ENCODE measurements at regions not wholly inside any gene's neighbourhood (a gene's known extent, or its start where the extent isn't known, plus 50 kb on each side); places are given as distances from the start of the nearest gene placed in this dataset.
A peak's percentile ranks its signal among the peaks of the same experiment; 100 is the strongest.

- Histone ChIP-seq H3K4me3 (ENCODE audit: low read length) (no peak overlapping the region), H2AFZ (ENCODE audit: low read length) (no peak overlapping the region), H3K9ac (ENCODE audit: low read length) (no peak overlapping the region), H3K27ac (ENCODE audit: low read length) (no peak overlapping the region), H3K9me2 (replicated peaks; ENCODE audit: low read length) (no peaks in the 10 kb centered on the region), H3K36me3 (ENCODE audit: low read depth, low read length) (no peaks in the 10 kb centered on the region), H3K4me1 (ENCODE audit: insufficient read depth, low read length) (no peaks in the 10 kb centered on the region), H3K4me2 (ENCODE audit: low read length) (no peak overlapping the region), H4K20me1 (ENCODE audit: low read length) (no peaks in the 10 kb centered on the region), H3K9me3 (ENCODE audit: low read length) (no peaks in the 10 kb centered on the region), H3F3A (ENCODE audit: low read length, unreplicated experiment) (no peaks in the 10 kb centered on the region), H3K79me2 (ENCODE audit: low read length) (no peaks in the 10 kb centered on the region), H3K27me3 (ENCODE audit: low read length) (no peaks in the 10 kb centered on the region)
- TF ChIP-seq CTCF (conservative IDR thresholded peaks at IDR 0.05; ENCODE audit: low read depth, low read length) = no peak
- TF ChIP-seq EZH2 (IDR thresholded peaks at IDR 0.05; ENCODE audit: low read length, unreplicated experiment) = no peak
- TF ChIP-seq EZH2phosphoT487 (IDR thresholded peaks at IDR 0.05; ENCODE audit: borderline replicate concordance, low read length) = no peak
- POLR2A ChIA-PET (ENCODE audit: unreplicated experiment) = no interaction called here
- DNase-seq (no peak), ATAC-seq (no peak)
- intact Hi-C loops (cut with micrococcal nuclease) = no loop called here
- CTCF ChIA-PET = no interaction called here
- no TSS peak for BruUV-seq (replicated peaks)
These were observed 1093.1 kb upstream of the LRRN3 start for GRCh38 chr7:109997837-109998236.

- no peaks in the 10 kb centered on the region for H3K36me3 ChIP-seq (ENCODE audit: low read depth, low read length)
- H3F3A ChIP-seq (ENCODE audit: low read length, unreplicated experiment) = no peaks in the 10 kb centered on the region
- H3K9ac ChIP-seq (ENCODE audit: low read length) = no peak overlapping the region
- ATAC-seq = no peak
- no peak for DNase-seq
- H3K4me3 ChIP-seq (ENCODE audit: low read length) = no peak overlapping the region
- no peak overlapping the region for H3K4me2 ChIP-seq (ENCODE audit: low read length)
- BruUV-seq (replicated peaks) = no TSS peak
- POLR2A ChIA-PET (ENCODE audit: unreplicated experiment) = no interaction called here
- H3K27me3 ChIP-seq (ENCODE audit: low read length) = no peaks in the 10 kb centered on the region
- H3K4me1 ChIP-seq (ENCODE audit: insufficient read depth, low read length) = no peaks in the 10 kb centered on the region
- H3K9me3 ChIP-seq (ENCODE audit: low read length) = no peaks in the 10 kb centered on the region
- CTCF ChIA-PET = no interaction called here
- H4K20me1 ChIP-seq (ENCODE audit: low read length) = no peaks in the 10 kb centered on the region
- H3K79me2 ChIP-seq (ENCODE audit: low read length) = no peaks in the 10 kb centered on the region
- no peaks in the 10 kb centered on the region for H3K9me2 ChIP-seq (replicated peaks; ENCODE audit: low read length)
- no peak overlapping the region for H3K27ac ChIP-seq (ENCODE audit: low read length)
- TF ChIP-seq EZH2phosphoT487 (IDR thresholded peaks at IDR 0.05; ENCODE audit: borderline replicate concordance, low read length) (no peak), CTCF (conservative IDR thresholded peaks at IDR 0.05; ENCODE audit: low read depth, low read length) (no peak), EZH2 (IDR thresholded peaks at IDR 0.05; ENCODE audit: low read length, unreplicated experiment) (no peak)
- intact Hi-C loops (cut with micrococcal nuclease) = loop anchor here (10.0 kb wide), 2 partner anchors 443 to 1093 kb away; partner anchors contain the start of gene LRRN3
- no peak overlapping the region for H2AFZ ChIP-seq (ENCODE audit: low read length)
These were observed 1089.5 kb upstream of the LRRN3 start for GRCh38 chr7:110001254-110001938.

- peak; percentile 83 for ATAC-seq
- ChIA-PET CTCF (no interaction called here), POLR2A (ENCODE audit: unreplicated experiment) (no interaction called here)
- Histone ChIP-seq H3K27me3 (ENCODE audit: low read length) (no peaks in the 10 kb centered on the region), H3K4me1 (ENCODE audit: insufficient read depth, low read length) (no peaks in the 10 kb centered on the region), H3K27ac (ENCODE audit: low read length) (no peak overlapping the region), H3K79me2 (ENCODE audit: low read length) (no peaks in the 10 kb centered on the region), H4K20me1 (ENCODE audit: low read length) (no peaks in the 10 kb centered on the region), H2AFZ (ENCODE audit: low read length) (no peak overlapping the region), H3K4me2 (ENCODE audit: low read length) (no peak overlapping the region), H3F3A (ENCODE audit: low read length, unreplicated experiment) (no peaks in the 10 kb centered on the region), H3K4me3 (ENCODE audit: low read length) (no peak overlapping the region), H3K9ac (ENCODE audit: low read length) (no peak overlapping the region), H3K9me3 (ENCODE audit: low read length) (no peaks in the 10 kb centered on the region), H3K36me3 (ENCODE audit: low read depth, low read length) (no peaks in the 10 kb centered on the region), H3K9me2 (replicated peaks; ENCODE audit: low read length) (no peaks in the 10 kb centered on the region)
- BruUV-seq (replicated peaks) = no TSS peak
- intact Hi-C loops (cut with micrococcal nuclease) = loop anchor here (10.0 kb wide), 2 partner anchors 441 to 1091 kb away; partner anchors contain the start of gene LRRN3
- TF ChIP-seq CTCF (conservative IDR thresholded peaks at IDR 0.05; ENCODE audit: low read depth, low read length) (peak; percentile 32; the same call in 1 of the 2 replicates), EZH2 (IDR thresholded peaks at IDR 0.05; ENCODE audit: low read length, unreplicated experiment) (no peak)
- no peak for DNase-seq
These were observed 1087.1 kb upstream of the LRRN3 start for GRCh38 chr7:110003827-110004226.

Measured in PC-3 (cell line).